HG02678 (cell line): ENCODE measurements at regions not wholly inside any gene's neighbourhood (a gene's known extent, or its start where the extent isn't known, plus 50 kb on each side); places are given as distances from the start of the nearest gene placed in this dataset.
"Not testable (repeated sequence)": the region's sequence is repeated elsewhere in the genome, so short reads cannot be mapped to it uniquely, and the experiment has no call there.

Experiments
- ATAC-seq: cut with Tn5 transposase; IDR thresholded peaks from one replicate; pipeline ENCODE4 v1.9.1; 2021; ENCODE audit warnings: mild to moderate bottlenecking, moderate library complexity; ENCODE audit not compliant: unreplicated experiment

DNA sequence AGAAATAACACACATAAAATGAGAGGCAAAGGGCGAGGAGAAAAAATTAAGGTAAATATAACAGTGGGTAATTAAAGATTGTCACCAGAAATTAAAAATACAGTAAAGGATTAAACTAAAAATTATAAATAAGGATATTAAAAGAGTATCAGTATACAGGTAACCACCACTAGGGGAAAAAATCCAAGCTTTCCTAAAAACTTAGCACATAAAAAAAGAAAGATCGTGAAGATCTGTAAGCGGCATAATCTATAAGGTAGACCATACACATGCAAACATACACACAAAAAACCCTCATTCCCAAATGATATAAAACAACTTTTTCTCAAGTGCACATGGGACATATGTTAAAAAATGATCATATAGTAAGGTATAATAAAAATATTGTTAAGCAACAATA lies 577.3 kb upstream of the NUDT12 start:
- ATAC-seq, result no peak

DNA sequence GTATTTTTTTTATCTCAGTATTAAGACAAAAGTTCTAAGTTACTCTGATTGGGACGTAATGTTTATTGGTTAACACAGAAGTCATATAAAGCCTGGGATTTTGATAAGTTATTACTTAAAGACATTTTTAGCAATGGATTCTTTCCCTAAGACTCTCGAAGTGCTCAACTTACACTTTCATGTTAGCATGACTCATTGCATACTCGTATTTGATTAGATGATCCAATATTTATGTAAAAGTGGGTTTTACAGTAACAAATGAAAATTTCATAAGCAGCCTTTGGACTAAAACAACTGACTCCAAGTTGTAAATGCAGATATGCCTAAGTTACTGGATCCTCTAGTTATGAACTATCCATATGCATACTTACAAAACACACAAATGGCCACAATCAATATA lies 567.7 kb upstream of the NUDT12 start:
- no peak for ATAC-seq

DNA sequence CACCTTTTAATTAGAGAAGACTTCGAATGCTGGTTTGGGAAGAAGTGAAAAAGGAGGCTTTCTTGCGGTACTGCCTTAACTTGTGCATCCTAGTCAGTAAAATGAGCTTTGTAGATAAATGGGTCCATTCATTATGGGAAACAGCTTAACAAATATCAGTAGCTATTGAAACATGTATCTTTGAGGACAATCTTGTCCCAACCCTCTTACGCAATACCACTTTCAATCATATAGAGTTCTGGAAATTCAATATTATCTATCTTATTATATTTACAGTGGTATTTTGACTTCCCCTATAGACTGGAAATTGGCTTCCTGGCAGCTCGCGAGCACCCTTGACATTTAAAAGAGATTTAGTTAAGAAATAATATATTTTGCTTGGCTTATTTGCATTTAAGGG lies 565.8 kb upstream of the NUDT12 start:
- no peak for ATAC-seq

DNA sequence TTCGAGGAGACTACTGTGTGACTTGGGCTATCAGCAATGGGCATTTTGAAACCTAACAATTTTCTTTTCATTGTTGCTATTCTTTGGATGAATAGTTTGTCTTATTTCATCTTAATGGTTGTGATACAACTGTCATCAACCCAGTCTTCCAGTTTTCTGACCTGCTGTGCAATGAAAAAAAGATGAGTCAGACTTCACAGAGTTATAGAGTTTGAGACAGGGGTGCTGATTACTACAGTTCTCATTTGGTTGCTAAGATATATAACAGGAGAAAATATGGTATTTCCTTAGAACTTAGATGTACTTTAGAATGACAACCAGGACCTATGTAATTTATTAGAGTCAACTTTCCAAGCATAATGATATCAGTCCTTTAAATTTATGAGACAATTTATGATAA lies 564.4 kb upstream of the NUDT12 start:
- no peak for ATAC-seq

DNA sequence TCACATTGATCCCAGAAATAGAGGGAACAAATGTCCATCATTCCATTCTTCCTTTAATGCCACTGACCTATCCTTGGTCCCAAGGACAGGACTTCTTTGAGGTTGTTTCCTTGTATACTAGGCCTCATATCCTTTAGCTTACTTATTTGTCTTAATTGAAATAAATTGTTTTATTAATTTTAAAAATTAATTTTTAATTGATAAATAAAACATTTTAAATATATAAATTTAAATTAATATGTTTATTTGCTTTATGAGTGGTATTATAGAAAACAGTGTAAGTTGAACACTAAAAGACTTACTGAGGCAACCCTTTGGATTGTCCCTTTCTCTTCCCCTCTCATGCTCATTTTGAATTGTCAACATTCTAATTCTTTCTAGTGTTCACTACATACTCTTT lies 556.9 kb upstream of the NUDT12 start:
- ATAC-seq, result no peak

DNA sequence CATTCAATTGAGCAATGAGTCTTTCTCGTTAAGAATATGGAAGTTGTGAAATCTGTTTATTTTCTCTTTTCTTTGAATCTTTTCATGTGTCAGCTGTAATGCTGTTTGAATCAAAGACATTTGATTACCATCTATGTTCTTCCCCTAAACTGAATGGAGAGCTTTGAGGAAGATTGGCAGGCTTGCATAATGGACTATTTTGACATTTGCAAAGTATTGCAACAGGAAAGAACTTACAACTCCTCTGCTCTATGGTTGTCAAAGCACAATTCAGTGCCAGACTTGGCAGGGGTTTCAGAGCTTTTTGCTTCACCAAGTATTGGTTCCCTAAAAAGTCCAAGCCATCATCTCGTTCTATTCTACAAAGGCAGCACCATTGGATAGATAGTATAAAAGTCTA lies 549.0 kb upstream of the NUDT12 start:
- no peak for ATAC-seq

DNA sequence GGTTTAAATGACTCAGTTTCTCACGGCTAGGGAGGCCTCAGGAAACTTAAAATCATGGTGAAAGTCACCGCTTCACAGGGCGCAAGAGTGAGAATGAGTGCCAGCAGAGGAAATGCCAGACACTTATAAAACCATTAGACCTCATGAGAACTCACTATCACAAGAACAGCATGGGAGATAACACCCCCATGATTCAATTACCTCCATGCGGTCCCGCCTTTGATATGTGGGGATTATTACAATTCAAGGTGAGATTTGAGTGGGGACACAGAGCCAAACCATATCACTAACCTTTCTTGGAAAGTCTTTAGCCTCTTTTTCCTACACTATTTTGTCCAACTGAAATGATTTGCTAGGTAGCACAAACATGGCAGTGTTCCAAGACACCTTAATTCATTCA lies 533.9 kb upstream of the NUDT12 start:
- no peak for ATAC-seq

DNA sequence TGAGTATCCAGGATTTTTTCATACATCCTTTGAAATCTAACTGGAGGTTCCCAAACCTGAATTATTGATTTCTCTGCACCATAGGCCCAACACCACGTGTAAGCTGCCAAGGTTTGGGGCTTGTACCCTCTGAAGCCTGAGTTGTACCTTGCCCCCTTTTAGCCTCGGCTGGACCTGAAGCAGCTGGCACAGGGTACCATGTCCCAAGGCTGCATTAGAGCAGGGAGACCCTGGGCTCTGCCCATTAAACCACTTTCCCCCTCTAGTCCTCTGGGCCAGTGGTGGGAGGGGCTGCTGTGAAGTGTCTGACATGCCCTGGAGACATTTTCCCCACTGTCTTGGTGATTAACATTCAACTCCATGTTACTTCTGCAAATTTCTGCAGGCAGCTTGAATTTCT lies 532.9 kb upstream of the NUDT12 start:
- ATAC-seq, result no peak

DNA sequence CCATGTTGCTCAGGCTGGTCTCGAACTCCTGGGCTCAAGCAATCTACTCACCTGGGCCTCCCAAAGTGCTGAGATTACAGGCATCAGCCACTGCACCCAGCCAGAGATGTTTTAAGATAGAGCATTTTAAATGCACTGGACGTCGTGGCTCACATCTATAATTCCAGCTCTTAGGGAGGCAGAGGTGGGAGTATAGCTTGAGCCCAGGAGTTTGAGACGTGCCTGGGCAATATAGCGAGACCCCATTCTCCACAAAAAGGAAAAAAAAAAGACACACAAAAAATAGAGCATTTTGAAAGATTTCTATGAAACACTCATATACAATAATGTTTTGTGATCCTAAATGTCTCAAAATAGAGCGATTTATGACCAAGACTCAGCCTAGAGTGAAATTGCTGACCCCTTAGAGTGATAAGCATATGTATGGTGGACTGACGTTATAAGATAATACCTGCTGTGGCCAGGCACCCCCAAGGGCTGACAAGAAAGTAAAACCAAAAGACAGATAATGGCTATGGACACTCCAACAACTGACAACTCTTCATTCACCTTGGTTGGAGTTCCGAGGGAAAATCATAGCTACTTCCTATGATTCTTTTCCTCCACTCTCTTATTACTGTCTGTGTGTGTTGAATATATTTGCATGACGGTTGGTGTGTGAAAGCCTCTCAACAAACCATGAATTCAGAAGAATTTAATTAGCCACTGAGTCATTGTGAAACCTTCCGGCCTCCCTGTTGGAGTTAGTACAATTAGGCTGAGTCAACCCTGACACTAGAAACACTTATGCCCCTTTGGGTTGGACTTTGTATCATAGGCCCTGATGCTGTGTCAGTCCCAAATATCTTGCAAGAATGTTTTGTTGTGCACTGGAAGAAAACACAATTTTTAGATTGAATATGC lies 526.5 kb upstream of the NUDT12 start:
- no peak for ATAC-seq

DNA sequence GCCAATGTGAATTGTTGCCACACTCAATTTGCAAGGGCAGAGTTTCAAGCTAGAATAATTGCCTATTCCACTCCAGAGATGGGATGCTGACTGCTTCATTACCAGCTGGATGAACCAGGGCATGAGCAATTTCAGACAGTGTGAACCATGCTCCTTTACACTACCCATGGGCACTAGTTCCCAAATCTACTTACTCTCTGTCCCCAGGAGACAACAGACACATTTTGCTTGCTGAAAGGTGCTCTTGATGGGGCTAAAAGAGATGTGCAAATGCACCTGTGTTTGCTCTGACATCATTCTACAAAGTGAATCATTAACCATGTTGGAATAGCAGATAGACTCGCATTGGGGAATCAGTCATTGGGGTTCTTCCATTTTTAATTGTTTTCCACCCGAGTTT lies 522.3 kb upstream of the NUDT12 start:
- ATAC-seq, result no peak

DNA sequence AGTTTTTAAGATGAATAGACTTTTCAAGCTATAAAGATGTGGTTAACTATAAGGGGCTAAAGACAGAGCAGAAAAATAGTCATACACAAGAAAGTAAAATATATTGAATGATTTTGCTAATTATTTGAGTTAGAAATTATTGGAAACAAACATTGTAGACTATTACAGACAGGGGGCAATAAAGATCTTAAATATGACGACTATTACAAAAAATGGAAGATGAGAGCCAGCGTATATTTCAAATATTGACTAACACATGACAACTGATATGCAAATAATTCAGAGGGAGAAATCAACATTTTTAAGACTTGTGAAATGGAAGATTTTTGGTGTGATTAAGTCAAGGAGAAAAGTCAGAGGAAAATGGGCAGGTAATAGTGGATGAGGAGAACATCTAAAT lies 520.2 kb upstream of the NUDT12 start:
- ATAC-seq, result no peak

DNA sequence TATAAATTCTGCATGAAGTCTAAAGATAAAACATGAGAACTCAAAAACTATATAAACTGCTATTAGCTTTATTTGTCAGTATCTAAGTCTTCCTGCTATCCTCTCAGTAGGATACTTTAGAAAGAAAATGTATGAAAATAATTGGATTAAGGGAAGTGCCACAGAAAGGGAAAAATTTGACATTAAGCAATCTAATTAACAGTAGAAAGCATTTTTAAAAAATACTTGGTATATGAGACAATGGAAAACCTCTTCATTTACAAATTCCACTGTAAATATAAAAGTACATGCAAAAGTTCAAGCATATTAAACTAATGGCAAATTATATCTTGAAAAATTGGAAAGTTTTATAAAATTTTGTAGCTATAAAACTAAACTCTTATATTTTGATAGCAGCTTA lies 518.6 kb upstream of the NUDT12 start:
- ATAC-seq, result no peak

DNA sequence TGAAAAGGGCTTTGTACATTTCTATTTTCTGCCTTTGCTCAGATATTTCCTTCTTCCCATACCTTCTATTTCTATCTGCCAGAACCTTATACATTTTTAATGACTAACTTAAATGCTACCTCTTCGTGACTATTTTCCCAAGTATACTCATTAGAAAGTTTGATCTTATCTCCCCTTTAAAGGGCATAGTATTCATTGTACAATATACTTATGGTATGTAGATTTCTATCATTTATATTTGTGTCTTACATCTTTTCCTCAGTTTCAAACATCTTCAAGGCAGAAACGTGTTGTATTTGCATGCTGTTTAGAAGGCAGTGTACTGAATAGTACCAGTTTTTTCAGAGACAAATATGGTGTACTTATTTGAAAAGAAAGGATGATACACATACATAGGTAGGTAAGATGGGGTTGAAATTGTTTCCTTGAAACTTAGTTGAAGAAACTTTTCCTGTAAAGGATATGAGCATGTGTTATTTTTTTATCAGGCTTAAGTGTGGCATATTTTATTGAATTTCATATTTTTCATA lies 518.1 kb upstream of the NUDT12 start:
- ATAC-seq, result no peak

DNA sequence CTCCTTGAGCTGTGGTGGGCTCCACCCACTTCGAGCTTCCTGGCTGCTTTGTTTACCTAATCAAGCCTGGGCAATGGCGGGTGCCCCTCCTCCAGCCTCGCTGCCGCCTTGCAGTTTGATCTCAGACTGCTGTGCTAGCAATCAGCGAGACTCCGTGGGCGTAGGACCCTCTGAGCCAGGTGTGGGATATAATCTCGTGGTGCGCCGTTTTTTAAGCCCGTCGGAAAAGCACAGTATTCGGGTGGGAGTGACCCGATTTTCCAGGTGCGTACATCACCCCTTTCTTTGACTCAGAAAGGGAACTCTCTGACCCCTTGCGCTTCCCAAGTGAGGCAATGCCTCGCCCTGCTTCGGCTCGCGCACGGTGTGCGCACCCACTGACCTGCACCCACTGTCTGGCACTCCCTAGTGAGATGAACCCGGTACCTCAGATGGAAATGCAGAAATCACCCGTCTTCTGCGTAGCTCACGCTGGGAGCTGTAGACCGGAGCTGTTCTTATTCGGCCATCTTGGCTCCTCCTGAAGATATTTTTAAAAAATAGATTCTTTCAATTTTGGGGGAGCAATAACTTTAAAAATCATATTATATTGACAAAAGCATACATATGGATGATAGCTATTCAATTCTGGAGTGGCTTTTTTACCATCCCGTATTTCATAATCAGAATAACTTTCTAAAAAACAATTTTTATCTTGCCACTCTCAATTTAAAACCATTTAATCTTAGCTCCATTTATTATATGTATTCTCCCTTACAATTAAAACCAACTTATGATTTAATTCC lies 517.5 kb upstream of the NUDT12 start:
- ATAC-seq, result not testable (repeated sequence)

DNA sequence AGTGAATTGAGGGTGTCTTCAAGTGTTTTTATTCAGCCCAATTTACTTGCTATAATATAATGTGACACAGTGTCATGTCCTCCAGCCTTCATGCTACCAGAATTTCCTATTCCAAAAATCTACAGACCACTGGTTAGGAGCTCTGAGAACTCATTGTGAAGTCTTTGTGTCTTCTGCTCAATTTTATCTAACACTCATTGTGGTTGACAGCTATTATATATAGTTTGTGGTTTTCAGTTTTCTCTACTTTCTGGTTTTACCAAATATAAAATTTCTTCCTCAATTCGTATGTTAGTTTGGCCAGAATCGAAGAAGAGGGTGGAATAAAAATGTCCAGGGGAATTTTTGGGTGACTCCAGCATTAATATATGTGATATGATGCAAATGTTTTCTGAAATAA lies 509.3 kb upstream of the NUDT12 start:
- ATAC-seq, result no peak

DNA sequence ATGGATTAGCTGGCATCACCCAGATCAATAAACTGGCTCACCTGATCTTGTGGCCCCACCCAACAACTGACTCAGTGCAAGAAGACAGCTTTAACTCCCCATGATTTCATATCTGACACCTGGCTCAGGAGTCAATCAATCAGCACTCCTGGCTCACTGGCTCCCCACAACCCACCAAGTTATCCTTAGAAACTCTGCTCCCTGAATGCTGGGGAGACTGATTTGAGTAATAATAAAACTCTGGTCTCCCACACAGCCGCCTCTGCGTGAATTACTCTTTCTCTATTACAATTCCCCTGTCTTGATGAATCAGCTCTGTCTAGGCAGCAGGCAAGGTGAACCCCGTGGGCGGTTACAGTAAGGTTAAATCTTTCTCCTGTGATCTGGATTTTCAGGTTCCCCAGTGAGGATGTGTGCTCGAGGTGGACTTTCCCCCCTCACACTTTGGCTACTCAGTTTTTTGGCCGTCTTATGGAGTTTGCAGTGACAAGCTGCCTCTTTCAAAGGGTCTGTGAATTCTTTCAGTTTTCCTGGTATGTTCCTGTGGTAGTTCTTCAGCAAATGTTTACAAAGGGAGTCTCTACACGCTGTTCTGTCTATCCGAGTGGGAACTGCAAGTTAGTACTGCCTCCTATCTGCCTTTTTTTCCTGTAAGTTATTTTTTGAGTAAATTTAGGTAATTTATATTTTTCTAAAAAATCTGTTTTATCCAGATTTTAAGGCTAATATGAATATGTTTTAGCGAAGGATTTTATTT lies 500.2 kb upstream of the NUDT12 start:
- no peak for ATAC-seq

DNA sequence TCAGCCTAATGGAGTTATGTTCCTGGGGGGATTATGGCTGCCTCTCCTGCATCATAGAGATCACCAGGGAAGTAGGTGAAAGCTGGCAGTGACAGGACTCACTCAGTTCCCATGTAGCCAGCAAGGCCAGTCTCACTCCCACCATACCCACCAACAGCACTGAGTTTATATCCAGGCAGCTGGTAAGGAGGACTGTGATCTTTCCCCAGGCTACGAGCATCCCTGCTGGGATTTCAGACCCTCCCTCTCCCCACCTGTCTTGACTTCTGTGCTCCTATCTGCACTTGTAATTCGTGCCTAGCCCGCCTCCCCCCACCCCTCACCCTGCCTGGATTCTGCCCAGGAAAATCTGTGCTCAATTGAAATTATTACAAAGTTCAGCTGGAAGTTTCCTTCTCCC lies 499.1 kb upstream of the NUDT12 start:
- no peak for ATAC-seq

DNA sequence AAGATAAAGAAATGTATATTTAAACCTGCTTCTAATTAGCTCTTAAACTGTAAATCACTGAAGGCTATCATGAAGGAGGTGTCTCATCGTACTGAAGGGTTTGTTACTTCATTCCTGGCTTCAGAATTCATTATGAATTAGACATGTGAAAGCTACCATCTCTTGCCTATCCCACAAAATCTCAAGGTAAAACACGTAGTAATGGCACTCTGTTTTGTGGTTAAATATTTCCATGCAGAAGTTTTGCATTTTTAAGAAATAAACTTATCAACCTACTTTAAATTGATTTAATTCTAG lies 490.7 kb upstream of the NUDT12 start:
- no peak for ATAC-seq

DNA sequence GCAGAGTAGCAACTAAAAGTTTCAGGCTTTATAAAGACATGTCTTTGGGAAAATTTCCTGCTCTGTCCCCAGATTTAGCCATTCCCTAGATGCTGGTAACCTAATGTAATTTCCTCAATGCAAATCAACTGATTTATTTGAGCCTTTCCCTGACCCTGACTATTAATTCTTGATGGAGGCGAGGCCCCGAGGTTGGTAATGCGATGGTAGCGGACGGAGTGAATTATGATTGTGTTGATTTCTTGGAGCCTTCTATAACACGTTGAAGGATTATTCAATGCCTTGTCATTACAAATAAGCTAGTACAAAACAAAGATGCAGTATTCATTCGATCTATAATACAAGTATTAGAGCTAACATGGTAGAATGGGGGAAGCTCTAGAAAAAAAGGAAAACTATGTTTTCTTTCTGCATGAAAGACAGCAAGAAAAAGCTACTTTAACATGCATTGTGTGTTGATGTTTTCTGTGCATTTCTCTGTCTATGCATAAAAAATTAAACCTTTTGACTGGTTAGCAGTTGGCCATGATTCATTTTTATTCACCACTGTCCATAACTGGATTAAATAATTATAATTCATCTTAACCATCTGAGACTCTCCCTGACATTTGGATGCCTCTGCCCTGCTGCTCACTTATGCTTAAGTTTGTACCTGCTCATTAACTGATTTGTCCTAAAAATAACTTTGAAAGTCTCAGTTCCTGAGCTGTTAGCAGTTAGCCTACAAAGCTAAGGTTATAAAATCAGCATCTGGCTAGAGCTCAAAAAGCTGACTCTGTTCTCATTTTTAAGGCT lies 490.2 kb upstream of the NUDT12 start:
- no peak for ATAC-seq

DNA sequence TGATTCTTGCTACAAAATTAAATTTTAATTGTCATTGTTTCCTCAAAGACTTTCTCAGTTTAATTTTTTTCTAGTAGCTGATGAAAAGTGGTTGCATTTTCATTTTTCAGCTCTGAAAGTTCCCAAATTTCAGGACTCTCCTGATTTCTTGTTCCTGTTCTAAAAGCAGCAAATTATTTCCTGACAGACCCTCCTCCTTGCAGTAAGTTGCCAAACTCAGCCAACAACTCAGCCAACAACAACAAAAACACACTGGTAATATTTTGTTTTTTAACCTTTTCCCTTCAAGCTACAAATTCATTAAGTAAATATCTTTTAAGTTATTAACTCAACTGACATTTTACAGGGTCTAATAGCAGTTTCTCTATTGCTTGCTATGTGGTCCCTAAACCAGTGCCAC lies 487.8 kb upstream of the NUDT12 start:
- ATAC-seq, result no peak

DNA sequence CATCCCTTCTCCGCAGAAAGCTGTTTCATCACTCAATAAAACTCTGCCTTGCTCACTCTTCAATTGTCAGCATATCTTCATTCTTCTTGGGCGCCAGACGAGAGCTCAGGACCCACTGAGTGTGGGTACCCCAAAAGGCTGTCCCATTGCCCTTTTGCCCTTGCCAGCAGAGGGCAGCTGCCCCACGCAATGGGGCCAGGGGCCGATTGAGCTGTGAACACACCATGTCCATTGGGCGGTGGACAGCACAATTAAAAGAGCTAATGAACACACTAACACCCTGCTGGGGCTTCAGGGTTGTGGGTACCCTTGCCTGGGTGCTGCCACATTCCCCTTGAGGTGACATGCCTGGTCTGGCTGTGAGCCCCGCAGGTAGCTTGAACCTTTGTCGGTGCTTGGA lies 487.2 kb upstream of the NUDT12 start:
- ATAC-seq, result no peak
